Karpas-422 (cell line): ENCODE measurements at regions not wholly inside any gene's neighbourhood (a gene's known extent, or its start where the extent isn't known, plus 50 kb on each side); places are given as distances from the start of the nearest gene placed in this dataset.
A peak's percentile ranks its signal among the peaks of the same experiment; 100 is the strongest.

Source experiments
- DNase-seq: peaks from one replicate; pipeline ENCODE4 v3.0.0-alpha.2; 2015
- H2AFZ ChIP-seq: fragments of 200-600 bp; sonication (generic); 2 replicates; pipeline ENCODE4 v1.6.1; 2014; ENCODE audit warnings: antibody characterized with exemption, low read length, mixed read lengths
- H3K27ac ChIP-seq: fragments of 200-600 bp; sonication (generic); 2 replicates; pipeline ENCODE4 v1.5.1; 2014; ENCODE audit warnings: mild to moderate bottlenecking, low read length, moderate library complexity
- H3K27me3 ChIP-seq: fragments of 200-600 bp; sonication (generic); 2 replicates; pipeline ENCODE4 v1.6.1; 2014; ENCODE audit warnings: low read length, mixed read lengths
- H3K36me3 ChIP-seq: fragments of 200-600 bp; sonication (generic); 2 replicates; pipeline ENCODE4 v1.6.1; 2014; ENCODE audit warnings: low read length, mixed read lengths; ENCODE audit not compliant: insufficient read depth
- H3K4me1 ChIP-seq: fragments of 200-600 bp; sonication (generic); 2 replicates; pipeline ENCODE4 v1.6.1; 2014; ENCODE audit warnings: mild to moderate bottlenecking, low read length, mixed read lengths
- H3K4me2 ChIP-seq: fragments of 200-600 bp; sonication (generic); 2 replicates; pipeline ENCODE4 v1.6.1; 2014; ENCODE audit warnings: low read length, low read depth, mild to moderate bottlenecking; ENCODE audit not compliant: poor library complexity, severe bottlenecking
- H3K4me3 ChIP-seq: fragments of 200-600 bp; sonication (generic); 2 replicates; pipeline ENCODE4 v1.5.1; 2014; ENCODE audit warnings: mild to moderate bottlenecking, antibody characterized with exemption, low read length, mixed read lengths
- H3K79me2 ChIP-seq: fragments of 200-600 bp; sonication (generic); 2 replicates; pipeline ENCODE4 v1.6.1; 2014; ENCODE audit warnings: mild to moderate bottlenecking, low read length, mixed read lengths
- H3K9ac ChIP-seq: fragments of 200-600 bp; sonication (generic); 2 replicates; pipeline ENCODE4 v1.6.0; 2014; ENCODE audit warnings: low read length
- H3K9me2 ChIP-seq: fragments of 200-600 bp; sonication (generic), shearing (Covaris generic); replicated peaks from 2 replicates; pipeline ENCODE4 v1.6.0; 2014; ENCODE audit warnings: mild to moderate bottlenecking, low read length, moderate library complexity; ENCODE audit not compliant: insufficient read depth
- H3K9me3 ChIP-seq: fragments of 300-700, 200-600 bp; sonication (generic); 2 replicates; pipeline ENCODE4 v1.6.1; 2014; ENCODE audit warnings: low read length, mixed read lengths
- H4K20me1 ChIP-seq: fragments of 200-600 bp; sonication (generic); 2 replicates; pipeline ENCODE4 v1.6.1; 2014; ENCODE audit warnings: mild to moderate bottlenecking, antibody characterized with exemption, low read length, low read depth; ENCODE audit not compliant: insufficient read depth

- Histone ChIP-seq H2AFZ (no peak overlapping the region), H3K9ac (no peak overlapping the region), H3K4me2 (no peak overlapping the region), H3K27ac (no peak overlapping the region), H3K27me3 (no peaks in the 10 kb centered on the region), H3K4me1 (no peaks in the 10 kb centered on the region), H4K20me1 (no peaks in the 10 kb centered on the region), H3K36me3 (no peaks in the 10 kb centered on the region), H3K79me2 (no peaks in the 10 kb centered on the region), H3K9me3 (no peaks in the 10 kb centered on the region), H3K9me2 (no peaks in the 10 kb centered on the region), H3K4me3 (no peak overlapping the region)
- no peak for DNase-seq
These were observed 172.6 kb upstream of the CDH13 start for GRCh38 chr16:82454152-82454551.

- no peak overlapping the region for H2AFZ ChIP-seq
- no peaks in the 10 kb centered on the region for H3K27me3 ChIP-seq
- no peak overlapping the region for H3K9ac ChIP-seq
- no peaks in the 10 kb centered on the region for H3K36me3 ChIP-seq
- H3K4me2 ChIP-seq = no peak overlapping the region
- no peaks in the 10 kb centered on the region for H3K4me1 ChIP-seq
- H3K9me2 ChIP-seq = no peaks in the 10 kb centered on the region
- no peaks in the 10 kb centered on the region for H3K79me2 ChIP-seq
- DNase-seq = no peak
- H3K4me3 ChIP-seq = no peak overlapping the region
- no peak overlapping the region for H3K27ac ChIP-seq
- H4K20me1 ChIP-seq = no peaks in the 10 kb centered on the region
- H3K9me3 ChIP-seq = no peaks in the 10 kb centered on the region
These were observed 174.6 kb upstream of the CDH13 start for GRCh38 chr16:82452004-82452756.

GRCh38 chr16:82451449-82451848 is 175.3 kb upstream of the CDH13 start:
- Histone ChIP-seq H3K27ac (no peak overlapping the region), H3K4me1 (no peaks in the 10 kb centered on the region)

GRCh38 chr16:82440336-82440735 is 186.4 kb upstream of the CDH13 start:
- Histone ChIP-seq H3K4me1 (no peaks in the 10 kb centered on the region), H2AFZ (no peak overlapping the region), H3K4me2 (no peak overlapping the region), H3K9me2 (no peaks in the 10 kb centered on the region), H3K9ac (no peak overlapping the region), H3K27ac (no peak overlapping the region), H4K20me1 (no peaks in the 10 kb centered on the region), H3K36me3 (no peaks in the 10 kb centered on the region), H3K9me3 (no peaks in the 10 kb centered on the region), H3K4me3 (no peak overlapping the region), H3K27me3 (no peaks in the 10 kb centered on the region), H3K79me2 (no peaks in the 10 kb centered on the region)
- DNase-seq = no peak

More at GRCh38 chr16:82451449-82451848, 175.3 kb upstream of the CDH13 start:
- H3K4me3 ChIP-seq = no peak overlapping the region
- no peaks in the 10 kb centered on the region for H3K9me2 ChIP-seq
- H3K79me2 ChIP-seq = no peaks in the 10 kb centered on the region
- no peaks in the 10 kb centered on the region for H4K20me1 ChIP-seq
- DNase-seq = no peak
- H2AFZ ChIP-seq = no peak overlapping the region
- no peak overlapping the region for H3K9ac ChIP-seq
- H3K27me3 ChIP-seq = no peaks in the 10 kb centered on the region
- H3K36me3 ChIP-seq = no peaks in the 10 kb centered on the region
- no peaks in the 10 kb centered on the region for H3K9me3 ChIP-seq
- no peak overlapping the region for H3K4me2 ChIP-seq

- Histone ChIP-seq H4K20me1 (no peaks in the 10 kb centered on the region), H3K4me1 (no peaks in the 10 kb centered on the region), H3K27me3 (no peaks in the 10 kb centered on the region), H3K4me2 (no peak overlapping the region), H3K79me2 (no peaks in the 10 kb centered on the region), H2AFZ (no peak overlapping the region), H3K9me3 (no peaks in the 10 kb centered on the region), H3K4me3 (no peak overlapping the region), H3K9me2 (no peaks in the 10 kb centered on the region), H3K9ac (no peak overlapping the region), H3K27ac (no peak overlapping the region), H3K36me3 (no peaks in the 10 kb centered on the region)
- peak; percentile 51 for DNase-seq
These were observed 187.0 kb upstream of the CDH13 start for GRCh38 chr16:82439678-82440293.

- Histone ChIP-seq H3K4me3 (no peak overlapping the region), H3K9me2 (no peaks in the 10 kb centered on the region), H3K4me1 (no peaks in the 10 kb centered on the region), H3K27ac (no peak overlapping the region), H4K20me1 (no peaks in the 10 kb centered on the region), H3K27me3 (no peaks in the 10 kb centered on the region), H3K4me2 (no peak overlapping the region), H3K9ac (no peak overlapping the region), H3K9me3 (no peaks in the 10 kb centered on the region), H3K79me2 (no peaks in the 10 kb centered on the region), H2AFZ (no peak overlapping the region), H3K36me3 (no peaks in the 10 kb centered on the region)
- no peak for DNase-seq
These were observed 193.7 kb upstream of the CDH13 start for GRCh38 chr16:82433042-82433441.

- H3K9ac ChIP-seq = no peak overlapping the region
- no peaks in the 10 kb centered on the region for H4K20me1 ChIP-seq
- H3K27me3 ChIP-seq = no peaks in the 10 kb centered on the region
- H3K4me1 ChIP-seq = no peaks in the 10 kb centered on the region
- H3K4me3 ChIP-seq = no peak overlapping the region
- no peaks in the 10 kb centered on the region for H3K36me3 ChIP-seq
- no peak overlapping the region for H2AFZ ChIP-seq
- DNase-seq = no peak
- H3K27ac ChIP-seq = no peak overlapping the region
- no peak overlapping the region for H3K4me2 ChIP-seq
- H3K79me2 ChIP-seq = no peaks in the 10 kb centered on the region
- H3K9me2 ChIP-seq = no peaks in the 10 kb centered on the region
- H3K9me3 ChIP-seq = no peaks in the 10 kb centered on the region
These were observed 194.5 kb upstream of the CDH13 start for GRCh38 chr16:82432261-82432660.

GRCh38 chr16:82425661-82426060 is 201.1 kb upstream of the CDH13 start:
- H3K4me2 ChIP-seq = no peak overlapping the region
- H3K27me3 ChIP-seq = no peaks in the 10 kb centered on the region
- DNase-seq = no peak
- no peaks in the 10 kb centered on the region for H3K9me2 ChIP-seq
- no peak overlapping the region for H2AFZ ChIP-seq
- no peak overlapping the region for H3K4me3 ChIP-seq
- no peak overlapping the region for H3K27ac ChIP-seq
- no peaks in the 10 kb centered on the region for H4K20me1 ChIP-seq
- no peaks in the 10 kb centered on the region for H3K36me3 ChIP-seq
- no peak overlapping the region for H3K9ac ChIP-seq
- no peaks in the 10 kb centered on the region for H3K4me1 ChIP-seq
- H3K79me2 ChIP-seq = no peaks in the 10 kb centered on the region
- H3K9me3 ChIP-seq = no peaks in the 10 kb centered on the region
